ENCODE measurements at regions not wholly inside any gene's neighbourhood (a gene's known extent, or its start where the extent isn't known, plus 50 kb on each side); places are given as distances from the start of the nearest gene placed in this dataset.

DNA sequence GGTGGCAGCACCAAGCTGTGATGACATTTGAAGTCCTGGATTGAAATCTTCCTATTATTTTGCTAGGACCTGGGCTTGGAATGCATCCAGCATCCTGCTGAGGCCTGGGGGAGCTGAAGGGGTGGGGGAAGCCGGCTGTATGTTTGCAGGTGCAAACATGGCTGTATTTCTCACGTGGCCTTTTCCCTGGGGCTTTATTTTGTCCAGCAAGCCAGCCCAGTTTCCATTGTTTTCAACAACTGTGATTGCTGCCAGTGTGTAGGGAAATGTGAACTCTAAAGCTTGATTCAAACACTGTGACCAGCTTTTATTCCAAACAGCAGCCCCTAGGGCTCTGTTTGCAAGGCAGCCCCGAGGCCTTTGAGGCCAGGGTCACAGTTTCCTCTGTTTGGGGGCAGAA lies 683.0 kb downstream of the DHX35 start:
- TF ChIP-seq, protein P1, sequence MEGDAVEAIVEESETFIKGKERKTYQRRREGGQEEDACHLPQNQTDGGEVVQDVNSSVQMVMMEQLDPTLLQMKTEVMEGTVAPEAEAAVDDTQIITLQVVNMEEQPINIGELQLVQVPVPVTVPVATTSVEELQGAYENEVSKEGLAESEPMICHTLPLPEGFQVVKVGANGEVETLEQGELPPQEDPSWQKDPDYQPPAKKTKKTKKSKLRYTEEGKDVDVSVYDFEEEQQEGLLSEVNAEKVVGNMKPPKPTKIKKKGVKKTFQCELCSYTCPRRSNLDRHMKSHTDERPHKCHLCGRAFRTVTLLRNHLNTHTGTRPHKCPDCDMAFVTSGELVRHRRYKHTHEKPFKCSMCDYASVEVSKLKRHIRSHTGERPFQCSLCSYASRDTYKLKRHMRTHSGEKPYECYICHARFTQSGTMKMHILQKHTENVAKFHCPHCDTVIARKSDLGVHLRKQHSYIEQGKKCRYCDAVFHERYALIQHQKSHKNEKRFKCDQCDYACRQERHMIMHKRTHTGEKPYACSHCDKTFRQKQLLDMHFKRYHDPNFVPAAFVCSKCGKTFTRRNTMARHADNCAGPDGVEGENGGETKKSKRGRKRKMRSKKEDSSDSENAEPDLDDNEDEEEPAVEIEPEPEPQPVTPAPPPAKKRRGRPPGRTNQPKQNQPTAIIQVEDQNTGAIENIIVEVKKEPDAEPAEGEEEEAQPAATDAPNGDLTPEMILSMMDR (IDR thresholded peaks at IDR 0.05; ENCODE audit: control insufficient read depth, extremely low read depth, insufficient read depth), result no peak
- DNase-seq (ENCODE audit: low read depth), result no peak
- no peak overlapping the region for H3K4me3 ChIP-seq (ENCODE audit: low read depth, low read length)

DNA sequence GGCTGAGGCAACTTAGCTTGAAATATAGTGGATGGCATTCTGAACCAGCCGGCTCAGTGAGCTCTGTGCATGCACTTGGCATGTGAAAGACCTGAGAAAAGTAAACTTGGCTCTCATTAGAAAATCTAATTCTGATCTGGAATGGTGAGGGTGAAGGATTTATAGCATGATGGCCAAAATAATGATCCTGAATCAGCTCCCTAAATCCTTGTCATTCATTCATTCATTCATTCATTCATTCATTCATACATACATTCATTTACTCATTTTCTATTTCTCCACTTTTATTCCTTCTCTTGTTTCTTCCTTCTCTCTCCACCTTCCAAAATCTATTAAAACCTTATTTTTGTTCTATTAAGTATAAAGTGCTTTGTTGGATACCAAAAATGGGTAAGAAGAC lies 681.1 kb downstream of the DHX35 start:
- TF ChIP-seq, protein P1 (IDR thresholded peaks at IDR 0.05; ENCODE audit: control insufficient read depth, extremely low read depth, insufficient read depth), result no peak
- no peak for DNase-seq (ENCODE audit: low read depth)
- no peak overlapping the region for H3K4me3 ChIP-seq (ENCODE audit: low read depth, low read length)

DNA sequence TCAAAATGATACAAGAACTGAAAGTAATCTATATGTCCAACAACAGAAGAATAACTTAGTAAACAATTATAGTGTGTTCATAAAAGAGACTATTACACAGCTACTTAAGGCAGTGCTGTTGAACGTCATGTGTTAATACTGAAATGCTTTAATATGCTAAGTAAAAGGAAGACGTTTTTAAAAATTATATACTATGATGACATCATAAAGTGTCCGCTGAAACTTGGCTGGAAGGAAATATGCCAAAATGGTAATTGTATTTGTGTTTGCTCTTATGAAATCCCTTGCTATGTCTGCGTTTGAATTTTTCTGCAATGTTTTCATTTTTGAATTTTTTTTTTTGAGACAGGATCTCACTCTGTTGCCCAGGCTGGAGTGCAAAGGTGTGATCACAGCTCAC lies 679.3 kb downstream of the DHX35 start:
- TF ChIP-seq, protein P1 (IDR thresholded peaks at IDR 0.05; ENCODE audit: control insufficient read depth, extremely low read depth, insufficient read depth), result no peak
- no peak for DNase-seq (ENCODE audit: low read depth)
- H3K4me3 ChIP-seq (ENCODE audit: low read depth, low read length), result no peak overlapping the region

DNA sequence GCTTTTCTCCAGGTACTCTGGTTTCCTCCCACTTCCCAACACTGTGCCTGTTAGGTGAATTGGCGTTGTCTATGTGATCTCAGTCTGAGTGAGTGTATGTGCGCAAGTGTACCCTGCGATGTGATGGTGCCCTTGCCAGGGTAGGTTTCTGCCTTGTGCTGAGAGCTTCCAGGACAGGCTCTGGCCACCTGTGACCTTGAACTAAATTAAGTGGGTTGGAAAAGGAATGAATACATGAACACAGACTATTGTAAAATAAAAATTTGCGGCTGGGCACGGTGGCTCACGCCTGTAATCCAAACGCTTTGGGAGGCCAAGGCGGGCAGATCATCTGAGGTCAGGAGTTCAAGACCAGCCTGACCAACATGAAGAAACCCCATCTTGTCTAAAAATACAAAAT lies 678.0 kb downstream of the DHX35 start:
- DNase-seq (ENCODE audit: low read depth), result no peak
- TF ChIP-seq, protein P1 (IDR thresholded peaks at IDR 0.05; ENCODE audit: control insufficient read depth, extremely low read depth, insufficient read depth), result no peak
- H3K4me3 ChIP-seq (ENCODE audit: low read depth, low read length), result no peak overlapping the region

DNA sequence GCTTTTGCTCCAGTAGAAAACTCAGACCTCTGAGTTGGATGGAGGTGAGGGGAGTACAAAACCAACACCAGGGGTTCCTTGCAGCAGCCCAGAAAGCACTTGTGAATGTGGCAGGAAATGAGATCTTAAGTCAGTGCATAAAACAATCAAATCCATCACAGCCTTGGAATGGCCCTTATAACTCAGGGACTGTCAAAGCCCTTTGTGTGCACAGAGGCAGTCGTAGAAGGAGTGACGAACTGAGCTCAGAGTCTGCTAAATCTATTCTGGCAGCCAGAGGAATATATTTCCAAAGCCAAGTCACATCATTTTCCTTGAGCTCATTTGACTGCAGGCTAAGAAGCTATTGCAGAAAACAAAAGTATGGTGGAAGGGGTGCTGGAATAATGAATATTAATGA lies 676.6 kb downstream of the DHX35 start:
- DNase-seq (ENCODE audit: low read depth), result no peak
- H3K4me3 ChIP-seq (ENCODE audit: low read depth, low read length), result no peak overlapping the region
- TF ChIP-seq, protein P1 (IDR thresholded peaks at IDR 0.05; ENCODE audit: control insufficient read depth, extremely low read depth, insufficient read depth), result no peak

DNA sequence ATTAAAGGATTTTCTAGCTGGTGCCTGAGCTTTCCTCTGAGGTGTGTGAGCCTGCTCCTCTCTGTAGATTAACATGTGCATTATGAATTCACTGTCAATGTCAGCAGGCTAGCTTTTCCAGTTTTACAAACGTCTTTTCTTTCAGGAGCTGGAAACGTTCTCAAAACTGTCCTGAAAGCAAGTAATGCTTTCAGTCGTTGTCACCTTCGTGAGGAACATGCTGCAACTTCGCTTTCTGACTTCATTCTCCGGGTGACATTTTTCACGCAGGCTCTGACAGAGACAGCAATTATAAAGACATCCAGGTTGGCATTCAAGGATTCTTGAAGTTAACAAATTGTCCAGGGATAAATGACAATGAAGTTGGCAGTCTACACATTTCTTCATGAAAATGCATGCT lies 671.5 kb downstream of the DHX35 start:
- TF ChIP-seq, protein P1 (IDR thresholded peaks at IDR 0.05; ENCODE audit: control insufficient read depth, extremely low read depth, insufficient read depth), result no peak
- DNase-seq (ENCODE audit: low read depth), result no peak

DNA sequence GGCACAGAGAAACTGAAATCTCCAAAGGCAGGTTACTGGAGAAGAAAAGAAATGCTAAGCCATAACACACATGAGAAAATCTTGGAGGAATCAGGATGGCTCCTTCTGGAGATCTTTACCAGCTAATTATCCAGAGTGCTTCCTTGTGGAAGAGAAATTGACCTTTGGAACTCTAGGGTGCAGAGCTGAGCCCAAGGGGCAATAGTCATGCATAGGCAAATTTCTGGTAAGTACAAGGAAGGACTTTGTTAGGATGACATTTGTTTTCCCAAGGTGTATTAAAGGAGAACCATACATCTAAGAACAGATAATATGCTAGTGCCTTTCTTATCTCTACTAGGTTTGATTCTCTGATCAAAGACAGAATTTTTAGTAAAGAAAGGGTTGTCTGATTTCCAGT lies 670.6 kb downstream of the DHX35 start:
- no peak for DNase-seq (ENCODE audit: low read depth)
- TF ChIP-seq, protein P1 (IDR thresholded peaks at IDR 0.05; ENCODE audit: control insufficient read depth, extremely low read depth, insufficient read depth), result no peak
- H3K4me3 ChIP-seq (ENCODE audit: low read depth, low read length), result no peak overlapping the region

More for the DNA sequence above, 671.5 kb downstream of the DHX35 start:
- H3K4me3 ChIP-seq (ENCODE audit: low read depth, low read length), result no peak overlapping the region
